Panc1 (cell line): ENCODE measurements at regions not wholly inside any gene's neighbourhood (a gene's known extent, or its start where the extent isn't known, plus 50 kb on each side); places are given as distances from the start of the nearest gene placed in this dataset.

Source experiments
- ATAC-seq: fragments of 200-7000 bp; cut with Tn5 transposase; 2 replicates; pipeline ENCODE4 v1.9.1; 2020; ENCODE audit warnings: mild to moderate bottlenecking, moderate library complexity
- BruUV-seq: library from RNA; stranded (reverse); fragments of 400-500 nt; replicated peaks from 2 replicates; lab custom pipeline; 2021; lab: Mats Ljungman, UMichigan
- CTCF ChIA-PET: fragments of 300-600 bp; sonication (Branson Sonifier 250); formaldehyde crosslinking; loops from one replicate; lab custom pipeline; 2022; ENCODE audit warnings: antibody characterized with exemption; lab: Charles Lee
- POLR2A ChIA-PET: fragments of 300-600 bp; sonication (Branson Sonifier 250); formaldehyde crosslinking; loops from one replicate; lab custom pipeline; 2022; ENCODE audit warnings: antibody characterized with exemption; lab: Charles Lee
- DNase-seq: peaks from one replicate; pipeline ENCODE4 v3.0.0-alpha.2; 2010; ENCODE audit warnings: low read depth, low spot score
- H3K27ac ChIP-seq: 2 replicates; pipeline ENCODE4 v1.5.1; 2011; ENCODE audit warnings: mild to moderate bottlenecking, low read length, inconsistent platforms
- H3K27me3 ChIP-seq: fragments of 200-500 bp; sonication (Bioruptor generic); 2 replicates; pipeline ENCODE4 v1.6.0; 2014; ENCODE audit warnings: low read length, inconsistent platforms; ENCODE audit not compliant: control insufficient read depth, insufficient read depth
- H3K36me3 ChIP-seq: fragments of 200-500 bp; sonication (Bioruptor generic); 2 replicates; pipeline ENCODE4 v1.5.1; 2014; ENCODE audit warnings: inconsistent platforms, mild to moderate bottlenecking, low read length, moderate library complexity; ENCODE audit not compliant: control insufficient read depth, insufficient read depth
- H3K4me1 ChIP-seq: 2 replicates; pipeline ENCODE4 v1.5.1; 2011; ENCODE audit warnings: inconsistent platforms, mild to moderate bottlenecking, low read length, moderate library complexity; ENCODE audit not compliant: control insufficient read depth, insufficient read depth
- H3K4me3 ChIP-seq, 2 experiments: 2 replicates each; pipeline ENCODE4 v1.5.1; 2011 to 2012; ENCODE audit warnings: low read depth in 2 of 2, low read length in 2 of 2, mild to moderate bottlenecking in 2 of 2, inconsistent platforms in 1 of 2, moderate library complexity in 1 of 2
- H3K9me3 ChIP-seq: fragments of 200-500 bp; sonication (Bioruptor generic); 2 replicates; pipeline ENCODE4 v1.5.1; 2014; ENCODE audit warnings: low read depth, mild to moderate bottlenecking, inconsistent platforms, low read length, moderate library complexity; ENCODE audit not compliant: control insufficient read depth, insufficient read depth
- CTCF ChIP-seq: fragments of 450-650 bp; IDR thresholded peaks from 2 replicates; pipeline ENCODE4 v1.5.1; 2017; ENCODE audit warnings: mild to moderate bottlenecking
- POLR2AphosphoS5 ChIP-seq: IDR thresholded peaks from 2 replicates; pipeline ENCODE4 v1.6.1; 2012; ENCODE audit warnings: mild to moderate bottlenecking, low read depth, low read length, moderate library complexity
- REST ChIP-seq, 2 experiments: IDR thresholded peaks; 2 replicates each; pipeline ENCODE4 v1.6.1; 2011 to 2012; ENCODE audit warnings: low read depth in 2 of 2, control low read depth in 1 of 2, low read length in 1 of 2, mild to moderate bottlenecking in 1 of 2, moderate library complexity in 1 of 2; ENCODE audit not compliant: insufficient read depth in 1 of 2
- SIN3A ChIP-seq: IDR thresholded peaks from 2 replicates; pipeline ENCODE4 v1.6.1; 2012; ENCODE audit warnings: low read depth, mild to moderate bottlenecking, low read length, moderate library complexity, borderline replicate concordance; ENCODE audit not compliant: insufficient read depth
- TCF7L2 ChIP-seq: IDR thresholded peaks from 2 replicates; pipeline ENCODE4 v1.6.1; 2011; ENCODE audit warnings: mild to moderate bottlenecking, low read depth, low read length, inconsistent platforms
- in situ Hi-C: cut with HindIII; loops from 2 replicates; pipeline ENCODE4 v1.10.0; 2016; ENCODE audit warnings: low sequenced_read_pairs, low pct_unique_long_range_greater_than_20kb
- intact Hi-C: fragments of 100-400 bp; cut with micrococcal nuclease; formaldehyde crosslinking; loops from one replicate; pipeline ENCODE4 v1.10.0; 2022; ENCODE audit not compliant: unreplicated experiment

- TF ChIP-seq TCF7L2: no peak
- no peak for TF ChIP-seq CTCF
- TF ChIP-seq SIN3A: no peak
- no peak for TF ChIP-seq POLR2AphosphoS5
- no peak for TF ChIP-seq REST (IDR thresholded peaks at IDR 0.05; ENCODE audit: insufficient read depth in 1 of 2, low read depth in 2 of 2, low read length in 1 of 2)
- intact Hi-C loops: no loop called here
Measured at GRCh38 chr16:51875834-51876600, 670.9 kb downstream of the TOX3 start.

GRCh38 chr16:51872524-51872923, 674.4 kb downstream of the TOX3 start:
- intact Hi-C loops: no loop called here
- no peaks in the 10 kb centered on the region for H3K4me1 ChIP-seq
- no peak overlapping the region for H3K4me3 ChIP-seq
- DNase-seq (no peak), ATAC-seq (no peak)
- ChIA-PET POLR2A (no interaction called here), CTCF (no interaction called here)
- no peaks in the 10 kb centered on the region for H3K9me3 ChIP-seq
- TF ChIP-seq CTCF (no peak), TCF7L2 (no peak), POLR2AphosphoS5 (no peak), SIN3A (no peak), REST (IDR thresholded peaks at IDR 0.05; ENCODE audit: insufficient read depth in 1 of 2, low read depth in 2 of 2, low read length in 1 of 2) (no peak)
- in situ Hi-C loops: no loop called here
- BruUV-seq: no TSS peak
- no peaks in the 10 kb centered on the region for H3K36me3 ChIP-seq
- no peak overlapping the region for H3K27ac ChIP-seq
- H3K27me3 ChIP-seq: no peaks in the 10 kb centered on the region

More at GRCh38 chr16:51875834-51876600, 670.9 kb downstream of the TOX3 start:
- no peak for DNase-seq
- ATAC-seq: no peak
- no peak overlapping the region for H3K4me3 ChIP-seq
- no peaks in the 10 kb centered on the region for H3K9me3 ChIP-seq
- ChIA-PET POLR2A (no interaction called here), CTCF (no interaction called here)
- H3K27ac ChIP-seq: no peak overlapping the region
- in situ Hi-C loops: no loop called here
- H3K27me3 ChIP-seq: no peaks in the 10 kb centered on the region
- no TSS peak for BruUV-seq
- no peaks in the 10 kb centered on the region; the same call in 1 of the 2 replicates for H3K4me1 ChIP-seq
- no peaks in the 10 kb centered on the region for H3K36me3 ChIP-seq
